ENCODE measurements at regions not wholly inside any gene's neighbourhood (a gene's known extent, or its start where the extent isn't known, plus 50 kb on each side); places are given as distances from the start of the nearest gene placed in this dataset.
"Not testable (repeated sequence)": the region's sequence is repeated elsewhere in the genome, so short reads cannot be mapped to it uniquely, and the experiment has no call there.

GRCh38 chr6:151178373-151178772 is 61.4 kb upstream of the AKAP12 start:
- Histone ChIP-seq H3K4me1 (peaks cover 0 to 6% (median 0%) of the 10 kb centered on the region in 4 donors), H3K9me3 (no peaks in the 10 kb centered on the region), H3K36me3 (no peaks in the 10 kb centered on the region), H3K27ac (no peak overlapping the region), H3K4me3 (no peak overlapping the region), H3K27me3 (no peaks in the 10 kb centered on the region)
- TF ChIP-seq CTCF (IDR thresholded peaks at IDR 0.05), result no peak
- intact Hi-C loops (cut with DNase I; ENCODE audit: low total_unique reads), result no loop called here
- no peak for DNase-seq

DNA sequence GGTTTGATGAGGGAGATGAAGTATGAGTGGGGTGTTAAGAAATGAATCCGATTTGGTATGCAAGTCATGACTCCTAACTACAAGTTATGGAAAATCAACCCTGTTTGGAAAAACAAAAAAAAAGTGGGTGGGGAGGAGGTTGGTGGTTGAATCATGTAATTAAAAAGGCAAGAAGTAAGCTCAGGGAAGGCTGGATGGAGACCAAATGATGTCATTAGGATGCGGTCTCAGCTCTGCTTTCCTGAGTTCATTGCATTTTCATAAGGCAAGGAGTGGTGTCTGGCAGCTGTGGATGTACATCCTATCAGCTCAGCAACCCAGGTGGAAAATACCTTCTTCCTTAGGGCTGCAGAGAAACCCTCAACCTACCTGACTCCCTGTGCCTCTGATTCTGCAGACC is 60.4 kb upstream of the AKAP12 start:
- H3K4me3 ChIP-seq, result no peak overlapping the region
- DNase-seq, result no peak
- intact Hi-C loops (cut with DNase I; ENCODE audit: low total_unique reads), result no loop called here
- H3K4me1 ChIP-seq, result no peaks in the 10 kb centered on the region
- H3K9me3 ChIP-seq, result no peaks in the 10 kb centered on the region
- H3K36me3 ChIP-seq, result no peaks in the 10 kb centered on the region
- no peak for TF ChIP-seq CTCF (IDR thresholded peaks at IDR 0.05)
- no peaks in the 10 kb centered on the region for H3K27me3 ChIP-seq
- H3K27ac ChIP-seq, result no peak overlapping the region

DNA sequence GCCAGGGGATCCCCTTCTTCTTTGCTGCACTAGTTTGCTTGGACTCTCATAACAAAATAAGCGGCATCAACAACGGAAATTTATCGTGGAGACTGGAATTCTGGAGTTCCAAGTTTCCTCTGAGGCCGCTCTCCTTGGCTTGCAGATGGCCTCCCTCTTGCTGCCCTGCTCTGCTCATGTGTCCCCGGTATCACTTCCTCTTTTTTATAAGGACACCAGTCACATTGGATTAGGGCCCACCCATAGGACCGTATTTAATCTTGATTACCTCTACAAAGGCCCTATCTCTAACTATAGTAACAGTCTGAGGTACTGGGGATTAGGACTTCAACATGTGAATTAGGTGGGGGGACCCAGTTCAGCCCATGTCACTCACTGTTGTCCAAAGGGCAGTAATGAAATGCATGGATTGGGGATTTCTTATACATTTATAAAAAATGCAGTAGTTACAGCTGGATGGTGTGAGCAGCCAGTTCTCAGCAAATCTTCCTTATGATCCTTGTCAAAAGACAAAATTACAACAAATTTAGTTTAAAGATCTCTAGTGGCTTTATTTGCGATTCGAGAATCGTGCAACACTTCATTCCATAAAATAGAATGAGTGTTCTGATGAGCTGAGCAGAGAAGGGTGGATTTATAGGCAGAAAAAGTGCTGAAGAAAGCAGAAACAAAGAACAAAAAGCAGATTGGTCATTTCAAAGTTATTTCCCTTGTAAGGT is 59.3 kb upstream of the AKAP12 start:
- Histone ChIP-seq H3K27ac (no peak overlapping the region), H3K4me3 (no peak overlapping the region), H3K4me1 (no peaks in the 10 kb centered on the region), H3K9me3 (no peaks in the 10 kb centered on the region), H3K27me3 (no peaks in the 10 kb centered on the region), H3K36me3 (no peaks in the 10 kb centered on the region)
- no peak for DNase-seq
- TF ChIP-seq CTCF (IDR thresholded peaks at IDR 0.05), result no peak
- intact Hi-C loops (cut with DNase I; ENCODE audit: low total_unique reads), result no loop called here

DNA sequence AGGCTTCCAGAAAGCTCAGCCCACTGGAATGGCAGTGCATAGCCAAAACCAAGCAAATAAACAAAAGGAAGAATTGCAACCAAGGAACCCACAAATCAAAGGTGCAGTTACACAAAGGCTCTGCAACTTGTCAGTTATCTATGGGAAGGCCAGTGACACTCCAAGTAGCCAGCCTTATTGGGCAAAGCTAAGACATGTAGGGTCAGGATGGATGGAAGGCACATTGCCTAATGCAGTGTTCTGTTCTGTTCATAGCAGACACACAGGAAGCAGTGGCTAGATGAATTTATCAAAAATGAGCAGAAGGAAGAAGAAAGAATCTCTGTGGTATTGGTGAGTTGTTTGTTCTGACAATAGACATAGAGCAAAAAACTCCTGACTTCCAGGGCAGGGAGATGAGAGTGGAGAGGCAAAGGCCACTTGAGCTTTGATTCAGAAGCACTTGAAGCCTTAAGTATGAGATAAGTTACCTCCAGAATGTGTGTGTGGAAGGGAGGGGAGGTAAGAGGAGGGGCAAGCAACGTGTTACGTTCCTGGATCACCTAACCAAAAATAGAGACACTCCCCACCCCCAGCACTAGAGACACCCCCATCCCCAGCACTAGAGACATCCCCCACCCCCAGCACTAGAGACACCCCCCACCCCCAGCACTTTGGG is 57.9 kb upstream of the AKAP12 start:
- Histone ChIP-seq H3K4me3 (no peak overlapping the region), H3K9me3 (no peaks in the 10 kb centered on the region), H3K27me3 (no peaks in the 10 kb centered on the region), H3K27ac (no peak overlapping the region), H3K4me1 (no peaks in the 10 kb centered on the region), H3K36me3 (no peaks in the 10 kb centered on the region)
- intact Hi-C loops (cut with DNase I; ENCODE audit: low total_unique reads), result no loop called here
- no peak for TF ChIP-seq CTCF (IDR thresholded peaks at IDR 0.05)
- DNase-seq, result no peak

DNA sequence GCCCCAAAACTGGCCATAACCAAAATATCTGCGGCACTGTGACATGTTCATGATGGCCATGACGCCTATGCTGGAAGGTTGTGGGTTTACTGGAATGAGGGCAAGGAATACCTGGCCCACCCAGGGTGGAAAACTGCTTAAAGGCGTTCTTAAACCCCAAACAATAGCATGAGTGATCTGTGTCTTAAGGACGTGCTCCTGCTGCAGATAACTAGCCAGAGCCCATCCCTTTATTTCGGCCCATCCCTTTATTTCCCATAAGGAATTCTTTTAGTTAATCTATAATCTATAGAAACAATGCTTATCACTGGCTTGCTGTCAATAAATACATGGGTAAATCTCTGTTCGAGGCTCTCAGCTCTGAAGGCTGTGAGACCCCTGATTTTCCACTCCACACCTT is 56.8 kb upstream of the AKAP12 start:
- intact Hi-C loops (cut with DNase I; ENCODE audit: low total_unique reads); H3K27ac ChIP-seq; H3K4me3 ChIP-seq; H3K27me3 ChIP-seq; H3K36me3 ChIP-seq; DNase-seq; H3K9me3 ChIP-seq; H3K4me1 ChIP-seq: not testable (repeated sequence)

GRCh38 chr6:151185148-151185547 is 54.6 kb upstream of the AKAP12 start:
- intact Hi-C loops (cut with DNase I; ENCODE audit: low total_unique reads), result no loop called here
- no peaks in the 10 kb centered on the region for H3K27me3 ChIP-seq
- H3K9me3 ChIP-seq, result no peaks in the 10 kb centered on the region
- H3K4me1 ChIP-seq, result no peaks in the 10 kb centered on the region
- no peak for TF ChIP-seq CTCF (IDR thresholded peaks at IDR 0.05)
- H3K27ac ChIP-seq, result no peak overlapping the region
- H3K4me3 ChIP-seq, result no peak overlapping the region
- DNase-seq, result no peak
- H3K36me3 ChIP-seq, result no peaks in the 10 kb centered on the region
